Astrocyte (in vitro differentiated cells and primary cell): ENCODE measurements at regions not wholly inside any gene's neighbourhood (a gene's known extent, or its start where the extent isn't known, plus 50 kb on each side); places are given as distances from the start of the nearest gene placed in this dataset.

Experiments
- EZH2 ChIP-seq: IDR thresholded peaks from 2 replicates; pipeline ENCODE4 v1.6.1; 2012; ENCODE audit warnings: mild to moderate bottlenecking, low read length, inconsistent platforms; ENCODE audit not compliant: insufficient read depth
- TF ChIP-seq, protein P1 (sequence below): IDR thresholded peaks from 2 replicates; pipeline ENCODE4 v1.5.1; 2011; ENCODE audit warnings: low read depth, mild to moderate bottlenecking, inconsistent platforms, low read length, moderate library complexity; ENCODE audit not compliant: insufficient read depth

GRCh38 chr12:53807322-53807860 is 55.6 kb upstream of the CISTR start:
- TF ChIP-seq, protein P1, sequence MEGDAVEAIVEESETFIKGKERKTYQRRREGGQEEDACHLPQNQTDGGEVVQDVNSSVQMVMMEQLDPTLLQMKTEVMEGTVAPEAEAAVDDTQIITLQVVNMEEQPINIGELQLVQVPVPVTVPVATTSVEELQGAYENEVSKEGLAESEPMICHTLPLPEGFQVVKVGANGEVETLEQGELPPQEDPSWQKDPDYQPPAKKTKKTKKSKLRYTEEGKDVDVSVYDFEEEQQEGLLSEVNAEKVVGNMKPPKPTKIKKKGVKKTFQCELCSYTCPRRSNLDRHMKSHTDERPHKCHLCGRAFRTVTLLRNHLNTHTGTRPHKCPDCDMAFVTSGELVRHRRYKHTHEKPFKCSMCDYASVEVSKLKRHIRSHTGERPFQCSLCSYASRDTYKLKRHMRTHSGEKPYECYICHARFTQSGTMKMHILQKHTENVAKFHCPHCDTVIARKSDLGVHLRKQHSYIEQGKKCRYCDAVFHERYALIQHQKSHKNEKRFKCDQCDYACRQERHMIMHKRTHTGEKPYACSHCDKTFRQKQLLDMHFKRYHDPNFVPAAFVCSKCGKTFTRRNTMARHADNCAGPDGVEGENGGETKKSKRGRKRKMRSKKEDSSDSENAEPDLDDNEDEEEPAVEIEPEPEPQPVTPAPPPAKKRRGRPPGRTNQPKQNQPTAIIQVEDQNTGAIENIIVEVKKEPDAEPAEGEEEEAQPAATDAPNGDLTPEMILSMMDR, result no peak
- no peak for TF ChIP-seq EZH2
